Mesenchymal stem cell (in vitro differentiated cells and primary cell): ENCODE measurements at regions not wholly inside any gene's neighbourhood (a gene's known extent, or its start where the extent isn't known, plus 50 kb on each side); places are given as distances from the start of the nearest gene placed in this dataset.

Experiments used
- DNase-seq: peaks from one replicate; pipeline ENCODE4 v3.0.0-alpha.2; 2013
- H2AFZ ChIP-seq: one replicate; pipeline ENCODE4 v1.6.1; 2013; ENCODE audit warnings: low read depth, mild to moderate bottlenecking, control low read depth, inconsistent platforms, low read length, moderate library complexity
- H2AK5ac ChIP-seq: 2 replicates; pipeline ENCODE4 v1.6.1; 2013; ENCODE audit warnings: low read length, moderate library complexity, mild to moderate bottlenecking, inconsistent platforms; ENCODE audit not compliant: severe bottlenecking
- H2BK120ac ChIP-seq: one replicate; pipeline ENCODE4 v1.6.1; 2013; ENCODE audit warnings: low read depth, mild to moderate bottlenecking, inconsistent platforms, low read length, moderate library complexity
- H2BK12ac ChIP-seq, 2 experiments: one replicate each; pipeline ENCODE4 v1.6.1; 2013; ENCODE audit warnings: inconsistent platforms in 2 of 2, low read length in 2 of 2, mild to moderate bottlenecking in 2 of 2, moderate library complexity in 2 of 2, control low read depth in 1 of 2
- H2BK15ac ChIP-seq: one replicate; pipeline ENCODE4 v1.6.1; 2013; ENCODE audit warnings: mild to moderate bottlenecking, low read depth, inconsistent platforms; ENCODE audit not compliant: poor library complexity, severe bottlenecking
- H2BK5ac ChIP-seq: 2 replicates; pipeline ENCODE4 v1.6.1; 2013; ENCODE audit warnings: low read depth, mild to moderate bottlenecking, low read length, control low read depth, inconsistent platforms; ENCODE audit not compliant: poor library complexity, severe bottlenecking
- H3K14ac ChIP-seq, 2 experiments: one replicate each; pipeline ENCODE4 v1.6.1; 2013; ENCODE audit warnings: inconsistent platforms in 2 of 2, low read length in 2 of 2, control low read depth in 1 of 2, mild to moderate bottlenecking in 1 of 2, moderate library complexity in 1 of 2
- H3K18ac ChIP-seq, 2 experiments: one replicate each; pipeline ENCODE4 v1.6.1; 2013; ENCODE audit warnings: inconsistent platforms in 2 of 2, low read length in 2 of 2, control low read depth in 1 of 2, low read depth in 1 of 2, mild to moderate bottlenecking in 1 of 2
- H3K23ac ChIP-seq, 2 experiments: one replicate each; pipeline ENCODE4 v1.6.1; 2013; ENCODE audit warnings: inconsistent platforms in 2 of 2, low read length in 2 of 2, mild to moderate bottlenecking in 2 of 2, moderate library complexity in 2 of 2, control low read depth in 1 of 2
- H3K27ac ChIP-seq: 2 replicates; pipeline ENCODE4 v1.5.1; 2013; ENCODE audit warnings: mild to moderate bottlenecking, moderate library complexity, low read length, control low read depth, inconsistent platforms; ENCODE audit not compliant: poor library complexity, severe bottlenecking
- H3K27me3 ChIP-seq, 2 experiments: 2 replicates each; pipeline versions ENCODE4 v1.6.1 to v1.7.0; 2013; ENCODE audit warnings: low read length in 2 of 2, mild to moderate bottlenecking in 2 of 2, moderate library complexity in 2 of 2, control low read depth in 1 of 2, inconsistent platforms in 1 of 2; ENCODE audit not compliant: control insufficient read depth in 1 of 2, insufficient read depth in 1 of 2
- H3K36me3 ChIP-seq, 2 experiments: 2 replicates each; pipeline versions ENCODE4 v1.6.1 to v1.7.0; 2013; ENCODE audit warnings: low read length in 2 of 2, control low read depth in 1 of 2, inconsistent platforms in 1 of 2, low read depth in 1 of 2, mild to moderate bottlenecking in 1 of 2; ENCODE audit not compliant: insufficient read depth in 2 of 2, control insufficient read depth in 1 of 2
- H3K4ac ChIP-seq, 2 experiments: one replicate each; pipeline ENCODE4 v1.6.1; 2013; ENCODE audit warnings: inconsistent platforms in 2 of 2, low read length in 2 of 2, mild to moderate bottlenecking in 2 of 2, moderate library complexity in 2 of 2, control low read depth in 1 of 2, low read depth in 1 of 2
- H3K4me1 ChIP-seq: 2 replicates; pipeline ENCODE4 v1.6.1; 2013; ENCODE audit warnings: low read depth, low read length, control low read depth; ENCODE audit not compliant: control insufficient read depth, insufficient read depth
- H3K4me2 ChIP-seq: 2 replicates; pipeline ENCODE4 v1.6.1; 2013; ENCODE audit warnings: low read length, mild to moderate bottlenecking, inconsistent platforms; ENCODE audit not compliant: poor library complexity, severe bottlenecking
- H3K4me3 ChIP-seq, 2 experiments: 2 replicates each; pipeline versions ENCODE4 v1.5.1 to v1.7.0; 2013; ENCODE audit warnings: low read length in 2 of 2, mild to moderate bottlenecking in 2 of 2, control low read depth in 1 of 2, low read depth in 1 of 2; ENCODE audit not compliant: insufficient read depth in 1 of 2
- H3K79me1 ChIP-seq: replicated peaks from 2 replicates; pipeline ENCODE4 v1.6.1; 2013; ENCODE audit warnings: mild to moderate bottlenecking, control low read depth, low read length, inconsistent platforms; ENCODE audit not compliant: poor library complexity, severe bottlenecking
- H3K9ac ChIP-seq: 2 replicates; pipeline ENCODE4 v1.7.0; 2013; ENCODE audit warnings: mild to moderate bottlenecking, low read length, moderate library complexity
- H3K9me3 ChIP-seq: 2 replicates; pipeline ENCODE4 v1.7.0; 2013; ENCODE audit warnings: mild to moderate bottlenecking, low read length; ENCODE audit not compliant: control insufficient read depth
- H4K8ac ChIP-seq: one replicate; pipeline ENCODE4 v1.6.1; 2013; ENCODE audit warnings: inconsistent platforms, mild to moderate bottlenecking, low read length, moderate library complexity
- H4K91ac ChIP-seq: one replicate; pipeline ENCODE4 v1.6.1; 2013; ENCODE audit warnings: mild to moderate bottlenecking, low read length, inconsistent platforms

- H3K4me2 ChIP-seq = no peak overlapping the region
Observed at GRCh38 chr15:49801796-49802195, 180.9 kb downstream of the DTWD1 start.

More at GRCh38 chr15:49801796-49802195, 180.9 kb downstream of the DTWD1 start:
- H3K18ac ChIP-seq = no peak overlapping the region
- no peak overlapping the region for H2BK12ac ChIP-seq
- no peak overlapping the region for H2AK5ac ChIP-seq
- no peak overlapping the region for H4K8ac ChIP-seq
- no peak overlapping the region for H4K91ac ChIP-seq
- DNase-seq = no peak
- H3K79me1 ChIP-seq = no peaks in the 10 kb centered on the region
- no peaks in the 10 kb centered on the region for H3K4me1 ChIP-seq
- peaks cover 34% of the 10 kb centered on the region for H3K9me3 ChIP-seq
- no peak overlapping the region for H3K9ac ChIP-seq
- H3K14ac ChIP-seq = no peak overlapping the region
- no peaks in the 10 kb centered on the region for H3K36me3 ChIP-seq
- H2AFZ ChIP-seq = no peak overlapping the region
- no peak overlapping the region for H2BK120ac ChIP-seq
- no peak overlapping the region for H3K4me3 ChIP-seq
- H3K27ac ChIP-seq = no peak overlapping the region
- H3K27me3 ChIP-seq = no peaks in the 10 kb centered on the region
- H3K23ac ChIP-seq = no peak overlapping the region
- no peak overlapping the region for H2BK15ac ChIP-seq
- no peak overlapping the region for H2BK5ac ChIP-seq
- no peak overlapping the region for H3K4ac ChIP-seq
